NCI-H2107 treated with DMSO at 0.1 percent for 48 hours (cell line): ENCODE measurements at regions not wholly inside any gene's neighbourhood (a gene's known extent, or its start where the extent isn't known, plus 50 kb on each side); places are given as distances from the start of the nearest gene placed in this dataset.

ENCODE experiments used
- DNase-seq: peaks from one replicate; lab custom pipeline; 2025; ENCODE audit not compliant: unreplicated experiment; lab: John Stamatoyannopoulos, UW

- DNase-seq, result no peak
Measured at GRCh38 chr1:82348487-82348886, 547.8 kb downstream of the ADGRL2 start.

GRCh38 chr1:82346141-82346540 lies 545.4 kb downstream of the ADGRL2 start:
- DNase-seq, result no peak

DNA sequence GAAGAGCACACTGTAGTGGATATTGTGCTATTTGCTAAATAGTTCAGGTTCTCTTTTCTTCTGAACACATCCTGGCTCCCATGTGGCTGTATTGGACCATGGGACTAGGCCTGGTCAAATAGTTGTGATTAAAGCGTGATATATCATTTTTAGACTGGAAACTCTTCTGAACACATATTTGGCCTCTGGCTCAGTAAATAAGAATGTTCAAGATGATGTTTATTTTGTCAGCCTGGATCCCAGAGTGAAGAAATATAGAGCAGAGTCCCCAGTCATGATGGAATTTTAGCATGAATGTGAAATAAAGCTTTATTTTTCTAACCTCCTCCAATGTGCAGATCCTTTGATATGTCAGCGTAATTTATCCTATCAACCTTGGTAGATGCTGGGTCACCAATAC lies 542.6 kb downstream of the ADGRL2 start:
- no peak for DNase-seq

DNA sequence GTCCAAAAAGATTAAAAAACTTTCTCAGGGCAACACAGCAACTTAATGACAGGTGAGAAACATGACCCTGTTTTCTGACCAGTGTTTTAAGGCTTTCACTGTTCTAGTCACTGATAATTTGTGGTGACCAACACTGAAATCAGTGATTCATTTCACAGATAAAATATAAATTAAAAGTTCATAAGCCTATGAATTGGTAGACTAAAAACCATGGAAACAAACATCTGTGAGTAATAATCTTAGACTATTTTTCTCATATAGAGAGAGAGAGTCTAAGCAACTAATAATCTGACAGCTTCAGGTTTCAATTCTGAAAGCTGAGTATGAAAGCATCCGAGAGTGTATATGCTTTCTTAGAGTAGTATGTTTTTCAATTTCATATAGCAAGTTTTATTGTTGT lies 536.9 kb downstream of the ADGRL2 start:
- DNase-seq, result no peak

DNA sequence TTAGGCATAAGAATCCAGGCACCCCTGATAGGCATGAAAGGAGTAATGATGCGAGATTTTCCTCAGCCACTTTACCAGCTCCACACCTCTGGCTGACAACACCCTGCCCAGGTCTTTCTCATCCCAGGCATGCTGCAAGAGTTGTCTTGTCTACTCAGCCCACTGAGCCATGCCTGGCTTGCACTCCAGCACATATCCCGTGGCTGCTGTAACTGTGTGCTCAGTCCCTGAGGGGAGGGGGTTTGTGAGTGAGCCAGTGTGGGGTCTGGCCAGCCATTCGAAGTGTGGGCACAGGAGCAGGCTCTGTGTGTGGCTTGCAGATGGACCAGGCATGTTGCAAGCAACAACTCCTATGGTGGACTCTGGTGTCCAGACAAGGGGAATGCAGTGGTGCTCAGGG lies 529.6 kb downstream of the ADGRL2 start:
- DNase-seq, result no peak

GRCh38 chr1:82329226-82329625 lies 528.5 kb downstream of the ADGRL2 start:
- no peak for DNase-seq

GRCh38 chr1:82323144-82323841 lies 522.6 kb downstream of the ADGRL2 start:
- DNase-seq, result peak; percentile 62

- DNase-seq, result no peak
Measured at GRCh38 chr1:82321794-82322193, 521.1 kb downstream of the ADGRL2 start.

- DNase-seq, result no peak
Measured at GRCh38 chr1:82319546-82319945, 518.8 kb downstream of the ADGRL2 start.

GRCh38 chr1:82318921-82319320 lies 518.2 kb downstream of the ADGRL2 start:
- DNase-seq, result no peak

- DNase-seq, result no peak
Measured at GRCh38 chr1:82318265-82318664, 517.5 kb downstream of the ADGRL2 start.

DNA sequence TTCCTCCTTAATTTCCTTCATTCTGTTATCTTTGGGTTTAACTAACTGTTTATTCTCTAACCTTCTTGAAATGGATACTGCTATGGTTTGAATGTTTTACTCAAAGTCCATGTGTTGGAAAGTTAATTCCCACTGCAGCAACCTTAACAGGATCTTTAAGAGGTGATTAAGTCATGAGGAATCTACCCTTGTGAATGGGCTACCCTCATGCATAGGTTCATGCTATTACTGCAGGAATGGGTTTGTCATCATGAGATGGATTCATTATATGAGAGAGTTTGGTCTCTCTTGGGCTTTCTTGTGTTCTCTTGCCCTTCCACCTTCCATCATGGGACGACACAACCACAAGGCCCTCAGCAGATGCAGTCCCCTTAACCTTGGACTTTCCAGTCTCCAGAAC lies 516.9 kb downstream of the ADGRL2 start:
- DNase-seq, result no peak

GRCh38 chr1:82299656-82300055 lies 498.9 kb downstream of the ADGRL2 start:
- no peak for DNase-seq

GRCh38 chr1:82299056-82299455 lies 498.3 kb downstream of the ADGRL2 start:
- DNase-seq, result no peak

- DNase-seq, result no peak
Measured at GRCh38 chr1:82297139-82297896, 496.6 kb downstream of the ADGRL2 start.

DNA sequence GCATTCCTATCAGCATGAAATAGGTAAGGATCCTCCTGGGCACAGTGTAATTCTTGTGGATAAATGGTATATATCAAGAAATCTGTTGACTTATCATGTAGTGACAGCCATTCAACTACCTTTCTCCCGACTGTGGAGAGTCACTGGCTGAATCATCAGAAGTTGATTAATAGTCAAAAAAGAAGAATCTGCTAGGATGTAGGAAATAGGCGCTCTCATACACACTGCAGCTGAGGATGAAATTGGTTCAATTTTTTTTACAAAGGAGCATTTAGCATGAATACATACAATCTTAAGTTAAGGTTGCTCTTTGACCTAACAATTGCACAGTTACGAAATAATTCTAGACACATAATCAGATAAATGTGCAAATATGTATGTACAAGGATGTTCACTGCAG lies 486.8 kb downstream of the ADGRL2 start:
- DNase-seq, result no peak

DNA sequence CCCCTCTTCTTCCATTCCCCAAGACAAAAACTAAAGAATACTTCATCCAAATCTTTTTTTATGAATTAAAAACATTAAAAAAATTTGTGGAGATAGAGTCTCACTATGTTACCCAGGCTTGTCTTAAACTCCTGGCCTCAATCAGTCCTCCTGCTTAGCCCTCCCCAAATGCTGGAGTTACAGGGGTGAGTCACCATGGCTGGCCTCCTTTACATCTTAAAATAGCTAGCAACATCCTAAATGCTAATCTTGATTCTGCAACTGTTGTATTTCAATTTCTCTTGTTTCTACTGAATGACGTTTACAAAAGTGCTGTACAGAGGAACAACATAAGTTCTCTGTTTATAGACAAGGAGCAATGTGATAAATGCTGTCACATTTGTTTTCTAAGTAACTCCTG lies 483.5 kb downstream of the ADGRL2 start:
- no peak for DNase-seq

GRCh38 chr1:82279241-82279640 lies 478.5 kb downstream of the ADGRL2 start:
- no peak for DNase-seq

- DNase-seq, result no peak
Measured at GRCh38 chr1:82273816-82274215, 473.1 kb downstream of the ADGRL2 start.

GRCh38 chr1:82269431-82269830 lies 468.7 kb downstream of the ADGRL2 start:
- no peak for DNase-seq

GRCh38 chr1:82268826-82269225 lies 468.1 kb downstream of the ADGRL2 start:
- no peak for DNase-seq

- no peak for DNase-seq
Measured at GRCh38 chr1:82266351-82266750, 465.6 kb downstream of the ADGRL2 start.

DNA sequence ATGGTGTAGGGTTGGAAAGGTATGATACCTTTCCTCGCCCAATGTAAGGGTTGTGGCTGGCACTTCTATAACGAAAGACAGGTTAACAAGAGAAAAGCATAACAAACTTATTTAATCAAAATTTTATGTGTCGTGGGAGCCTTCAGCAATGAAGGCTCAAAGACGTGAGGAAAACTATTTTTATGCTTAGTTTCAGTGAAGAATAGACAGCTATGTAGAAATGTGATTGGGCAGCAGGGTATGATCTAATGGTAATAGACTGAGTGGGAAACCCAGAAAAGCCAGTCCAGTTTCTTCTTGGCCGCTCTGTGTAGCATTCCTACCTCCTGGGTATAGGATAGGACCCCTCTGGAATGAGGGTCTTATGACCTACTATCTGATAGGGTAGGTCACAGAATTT lies 464.7 kb downstream of the ADGRL2 start:
- DNase-seq, result no peak
